PC-9 (cell line): ENCODE measurements at regions not wholly inside any gene's neighbourhood (a gene's known extent, or its start where the extent isn't known, plus 50 kb on each side); places are given as distances from the start of the nearest gene placed in this dataset.

ENCODE experiments used
- EZH2 ChIP-seq: fragments of 200-600 bp; sonication (generic); IDR thresholded peaks from 2 replicates; pipeline ENCODE4 v1.8.0; 2017; ENCODE audit warnings: antibody characterized with exemption, low read depth
- TF ChIP-seq, protein P1 (sequence below): fragments of 200-600 bp; sonication (generic); conservative IDR thresholded peaks from 2 replicates; pipeline ENCODE4 v1.6.1; 2017; ENCODE audit warnings: mixed run types, antibody characterized with exemption, mild to moderate bottlenecking, moderate library complexity

DNA sequence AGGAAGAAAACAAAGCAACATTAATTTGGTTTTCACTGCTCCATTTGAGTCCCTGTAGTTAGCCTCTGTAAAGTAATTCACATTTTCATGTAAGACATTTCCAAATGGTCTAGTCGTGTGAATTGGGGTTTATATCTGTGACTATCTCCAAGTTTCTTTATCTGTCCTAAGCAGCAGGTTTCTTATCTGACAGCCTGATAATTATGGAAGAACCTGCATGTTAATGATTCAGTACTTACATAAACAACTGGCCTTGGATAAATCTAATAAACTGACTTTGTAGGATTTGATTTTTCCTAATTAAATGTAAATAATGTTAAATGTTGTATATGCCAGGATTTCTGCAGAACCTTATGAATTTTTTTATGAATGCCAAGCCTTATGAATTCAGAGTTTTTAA is 964.9 kb downstream of the NR2F1-AS1 start:
- TF ChIP-seq, protein P1, sequence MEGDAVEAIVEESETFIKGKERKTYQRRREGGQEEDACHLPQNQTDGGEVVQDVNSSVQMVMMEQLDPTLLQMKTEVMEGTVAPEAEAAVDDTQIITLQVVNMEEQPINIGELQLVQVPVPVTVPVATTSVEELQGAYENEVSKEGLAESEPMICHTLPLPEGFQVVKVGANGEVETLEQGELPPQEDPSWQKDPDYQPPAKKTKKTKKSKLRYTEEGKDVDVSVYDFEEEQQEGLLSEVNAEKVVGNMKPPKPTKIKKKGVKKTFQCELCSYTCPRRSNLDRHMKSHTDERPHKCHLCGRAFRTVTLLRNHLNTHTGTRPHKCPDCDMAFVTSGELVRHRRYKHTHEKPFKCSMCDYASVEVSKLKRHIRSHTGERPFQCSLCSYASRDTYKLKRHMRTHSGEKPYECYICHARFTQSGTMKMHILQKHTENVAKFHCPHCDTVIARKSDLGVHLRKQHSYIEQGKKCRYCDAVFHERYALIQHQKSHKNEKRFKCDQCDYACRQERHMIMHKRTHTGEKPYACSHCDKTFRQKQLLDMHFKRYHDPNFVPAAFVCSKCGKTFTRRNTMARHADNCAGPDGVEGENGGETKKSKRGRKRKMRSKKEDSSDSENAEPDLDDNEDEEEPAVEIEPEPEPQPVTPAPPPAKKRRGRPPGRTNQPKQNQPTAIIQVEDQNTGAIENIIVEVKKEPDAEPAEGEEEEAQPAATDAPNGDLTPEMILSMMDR, result no peak
- TF ChIP-seq EZH2, result no peak
